Chondrocyte (in vitro differentiated cells): ENCODE measurements at regions not wholly inside any gene's neighbourhood (a gene's known extent, or its start where the extent isn't known, plus 50 kb on each side); places are given as distances from the start of the nearest gene placed in this dataset.

Experiments used
- DNase-seq: peaks from one replicate; pipeline ENCODE4 v3.0.0; 2021; ENCODE audit warnings: mixed read lengths, low spot score
- H3K27ac Mint-ChIP-seq: one replicate; pipeline ENCODE4 v1.8.0; 2021; ENCODE audit warnings: mild to moderate bottlenecking, moderate library complexity, mixed read lengths; ENCODE audit not compliant: unreplicated experiment
- H3K27me3 Mint-ChIP-seq: 2 replicates; pipeline ENCODE4 v1.8.0; 2021; ENCODE audit warnings: low read depth, mixed read lengths
- H3K36me3 Mint-ChIP-seq: 2 replicates; pipeline ENCODE4 v1.8.0; 2021; ENCODE audit warnings: low read depth, mixed read lengths
- H3K4me1 Mint-ChIP-seq: 2 replicates; pipeline ENCODE4 v1.8.0; 2021; ENCODE audit warnings: low read depth, mild to moderate bottlenecking, mixed read lengths
- H3K4me3 Mint-ChIP-seq: one replicate; pipeline ENCODE4 v1.8.0; 2021; ENCODE audit warnings: mild to moderate bottlenecking, moderate library complexity, mixed read lengths; ENCODE audit not compliant: unreplicated experiment
- H3K9me3 Mint-ChIP-seq: 2 replicates; pipeline ENCODE4 v1.8.0; 2021; ENCODE audit warnings: low read depth, mixed read lengths
- TF ChIP-seq, protein P1 (sequence below): fragments of 200-600 bp; sonication (generic); IDR thresholded peaks from 2 replicates; pipeline ENCODE4 v1.5.0; 2021; ENCODE audit warnings: antibody characterized with exemption, mild to moderate bottlenecking, moderate library complexity

GRCh38 chr1:106675558-106675957, 380.9 kb upstream of the PRMT6 start:
- Mint-ChIP-seq H3K27me3 (no peaks in the 10 kb centered on the region), H3K4me1 (no peaks in the 10 kb centered on the region), H3K27ac (no peak overlapping the region), H3K36me3 (no peaks in the 10 kb centered on the region), H3K4me3 (no peak overlapping the region), H3K9me3 (no peaks in the 10 kb centered on the region)
- TF ChIP-seq, protein P1, sequence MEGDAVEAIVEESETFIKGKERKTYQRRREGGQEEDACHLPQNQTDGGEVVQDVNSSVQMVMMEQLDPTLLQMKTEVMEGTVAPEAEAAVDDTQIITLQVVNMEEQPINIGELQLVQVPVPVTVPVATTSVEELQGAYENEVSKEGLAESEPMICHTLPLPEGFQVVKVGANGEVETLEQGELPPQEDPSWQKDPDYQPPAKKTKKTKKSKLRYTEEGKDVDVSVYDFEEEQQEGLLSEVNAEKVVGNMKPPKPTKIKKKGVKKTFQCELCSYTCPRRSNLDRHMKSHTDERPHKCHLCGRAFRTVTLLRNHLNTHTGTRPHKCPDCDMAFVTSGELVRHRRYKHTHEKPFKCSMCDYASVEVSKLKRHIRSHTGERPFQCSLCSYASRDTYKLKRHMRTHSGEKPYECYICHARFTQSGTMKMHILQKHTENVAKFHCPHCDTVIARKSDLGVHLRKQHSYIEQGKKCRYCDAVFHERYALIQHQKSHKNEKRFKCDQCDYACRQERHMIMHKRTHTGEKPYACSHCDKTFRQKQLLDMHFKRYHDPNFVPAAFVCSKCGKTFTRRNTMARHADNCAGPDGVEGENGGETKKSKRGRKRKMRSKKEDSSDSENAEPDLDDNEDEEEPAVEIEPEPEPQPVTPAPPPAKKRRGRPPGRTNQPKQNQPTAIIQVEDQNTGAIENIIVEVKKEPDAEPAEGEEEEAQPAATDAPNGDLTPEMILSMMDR = no peak
- DNase-seq = no peak

DNA sequence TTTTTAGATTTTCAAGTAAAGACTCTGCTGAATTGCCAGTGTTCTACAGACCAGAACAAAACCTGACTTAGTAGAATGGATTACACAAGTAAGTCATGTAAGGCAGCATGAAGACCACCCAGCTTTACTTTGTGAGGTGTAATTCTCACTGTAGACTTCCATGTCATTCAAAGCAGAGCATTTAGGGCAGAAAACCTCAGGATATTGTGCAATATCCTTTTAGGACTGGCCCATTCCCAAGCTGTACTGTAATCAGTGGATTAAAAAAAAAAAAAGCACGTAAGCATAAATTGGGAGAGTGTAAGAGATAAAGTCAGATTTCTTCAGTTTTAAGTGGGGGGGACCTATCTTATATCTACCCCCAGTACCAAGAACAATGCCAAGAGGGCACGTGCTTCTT, 380.5 kb upstream of the PRMT6 start:
- no peak overlapping the region for H3K27ac Mint-ChIP-seq
- TF ChIP-seq, protein P1 = no peak
- H3K4me3 Mint-ChIP-seq = no peak overlapping the region
- no peaks in the 10 kb centered on the region for H3K4me1 Mint-ChIP-seq
- no peaks in the 10 kb centered on the region for H3K36me3 Mint-ChIP-seq
- no peaks in the 10 kb centered on the region for H3K9me3 Mint-ChIP-seq
- DNase-seq = no peak
- no peaks in the 10 kb centered on the region for H3K27me3 Mint-ChIP-seq

DNA sequence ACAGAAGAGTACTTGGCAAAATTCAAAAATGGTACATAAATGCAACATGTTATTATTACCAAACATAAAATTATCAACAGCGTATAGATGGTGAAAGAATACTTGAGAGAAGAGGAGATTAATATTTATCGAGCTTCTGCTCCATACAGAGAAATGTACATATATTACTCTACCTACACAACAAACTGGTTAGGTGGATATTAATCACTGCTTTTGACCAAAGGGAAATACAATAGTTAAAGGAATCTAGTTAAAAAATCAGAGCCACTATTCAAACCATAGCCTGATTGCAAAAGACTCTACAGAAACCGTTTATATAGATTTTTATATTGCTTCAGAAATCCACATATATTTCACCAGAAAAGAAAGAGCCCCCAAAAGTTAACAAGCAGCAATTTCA, 379.3 kb upstream of the PRMT6 start:
- Mint-ChIP-seq H3K4me3 (no peak overlapping the region), H3K27ac (no peak overlapping the region), H3K4me1 (no peaks in the 10 kb centered on the region), H3K27me3 (no peaks in the 10 kb centered on the region), H3K36me3 (no peaks in the 10 kb centered on the region), H3K9me3 (no peaks in the 10 kb centered on the region)
- TF ChIP-seq, protein P1 = no peak
- DNase-seq = no peak

DNA sequence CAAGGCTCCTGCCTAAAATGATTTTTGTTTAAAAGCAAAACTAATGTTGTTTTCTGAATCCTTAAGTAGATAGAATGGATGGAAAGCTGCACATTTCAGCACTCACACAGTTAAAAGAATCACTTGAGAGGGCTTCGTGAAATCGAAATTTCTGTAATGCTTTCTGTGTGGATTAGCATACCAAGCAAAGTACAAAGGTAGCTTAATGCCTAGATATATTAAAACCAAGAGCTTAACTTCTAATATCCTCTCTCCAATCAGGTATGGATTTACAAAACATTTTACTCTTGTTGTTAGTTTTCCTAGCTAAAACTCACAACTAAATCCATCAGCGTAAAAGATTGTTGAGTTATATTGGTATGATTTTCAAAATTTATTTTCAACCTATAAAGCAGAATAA, 378.8 kb upstream of the PRMT6 start:
- Mint-ChIP-seq H3K27me3 (no peaks in the 10 kb centered on the region), H3K27ac (no peak overlapping the region), H3K4me3 (no peak overlapping the region), H3K9me3 (no peaks in the 10 kb centered on the region), H3K4me1 (no peaks in the 10 kb centered on the region), H3K36me3 (no peaks in the 10 kb centered on the region)
- TF ChIP-seq, protein P1 = no peak
- DNase-seq = no peak

DNA sequence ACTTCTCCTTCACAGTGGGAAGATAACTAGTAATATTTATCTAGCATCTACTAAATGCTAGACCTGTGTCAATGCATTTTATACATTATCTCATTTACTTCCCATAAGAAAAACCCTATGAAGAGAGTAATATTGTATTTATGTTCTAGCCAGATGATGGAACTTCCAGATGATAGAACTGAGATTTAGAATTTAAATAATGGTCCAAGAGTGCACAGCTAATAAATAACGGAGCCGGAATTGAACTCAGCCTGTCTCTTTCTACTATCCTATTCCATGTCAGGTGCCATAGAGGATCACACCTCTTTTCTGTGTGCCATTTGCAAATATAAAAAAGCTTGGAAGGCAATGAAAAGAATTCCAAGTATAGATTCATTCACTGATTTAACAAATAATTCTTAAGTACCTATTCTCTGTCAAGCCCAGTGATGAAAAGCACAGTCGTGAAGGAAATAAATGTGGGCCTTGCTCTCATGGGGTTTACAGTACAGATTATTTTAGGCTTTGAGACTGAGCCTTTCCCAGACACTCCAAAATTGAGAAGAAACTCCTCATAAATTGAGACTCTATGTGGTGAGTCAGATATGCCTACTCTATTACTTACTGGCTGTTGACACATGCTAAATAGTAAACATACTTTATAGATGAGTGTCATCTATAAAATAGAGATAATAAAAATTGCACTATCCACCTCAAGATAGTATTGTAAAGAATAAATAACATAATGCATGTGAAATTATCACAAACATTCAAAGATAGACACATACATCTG, 378.0 kb upstream of the PRMT6 start:
- H3K9me3 Mint-ChIP-seq = no peaks in the 10 kb centered on the region
- no peak overlapping the region for H3K4me3 Mint-ChIP-seq
- no peaks in the 10 kb centered on the region for H3K4me1 Mint-ChIP-seq
- H3K36me3 Mint-ChIP-seq = no peaks in the 10 kb centered on the region
- no peak for DNase-seq
- TF ChIP-seq, protein P1 = no peak
- no peak overlapping the region for H3K27ac Mint-ChIP-seq
- H3K27me3 Mint-ChIP-seq = no peaks in the 10 kb centered on the region
